ENCODE measurements at regions not wholly inside any gene's neighbourhood (a gene's known extent, or its start where the extent isn't known, plus 50 kb on each side); places are given as distances from the start of the nearest gene placed in this dataset.

DNA sequence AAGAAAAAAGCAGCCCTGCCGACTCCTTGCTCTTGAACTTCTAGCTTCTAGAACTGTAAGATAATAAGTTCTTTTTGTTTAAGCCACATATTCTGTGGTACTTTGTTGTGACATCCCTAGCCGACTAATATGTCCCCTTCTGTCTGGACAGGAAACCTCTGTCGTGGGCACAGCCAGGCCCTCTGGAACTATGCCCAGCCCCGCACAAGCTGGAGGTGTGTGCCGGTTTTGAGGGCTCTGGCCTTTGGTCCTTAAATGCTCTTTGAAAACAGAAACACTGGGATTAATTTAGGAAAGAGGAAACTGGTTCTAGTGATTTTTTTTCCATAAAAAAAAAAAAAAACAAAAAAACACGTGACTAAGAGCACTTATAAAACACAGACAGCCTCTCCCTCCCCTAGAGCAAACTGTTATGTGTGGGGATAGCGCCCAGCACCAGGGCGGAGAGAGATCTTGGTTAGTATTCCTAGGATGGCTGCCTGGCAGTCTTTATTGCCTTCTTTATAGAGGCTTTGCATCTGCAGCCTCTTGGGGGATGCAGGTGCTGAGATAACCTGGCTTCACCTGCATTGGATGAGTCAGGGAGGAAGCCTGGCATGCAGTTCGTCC, 244.3 kb downstream of the NFATC2 start:
- H3K4me3 ChIP-seq (ENCODE audit: low read length), result no peak overlapping the region
- TF ChIP-seq, protein P1, sequence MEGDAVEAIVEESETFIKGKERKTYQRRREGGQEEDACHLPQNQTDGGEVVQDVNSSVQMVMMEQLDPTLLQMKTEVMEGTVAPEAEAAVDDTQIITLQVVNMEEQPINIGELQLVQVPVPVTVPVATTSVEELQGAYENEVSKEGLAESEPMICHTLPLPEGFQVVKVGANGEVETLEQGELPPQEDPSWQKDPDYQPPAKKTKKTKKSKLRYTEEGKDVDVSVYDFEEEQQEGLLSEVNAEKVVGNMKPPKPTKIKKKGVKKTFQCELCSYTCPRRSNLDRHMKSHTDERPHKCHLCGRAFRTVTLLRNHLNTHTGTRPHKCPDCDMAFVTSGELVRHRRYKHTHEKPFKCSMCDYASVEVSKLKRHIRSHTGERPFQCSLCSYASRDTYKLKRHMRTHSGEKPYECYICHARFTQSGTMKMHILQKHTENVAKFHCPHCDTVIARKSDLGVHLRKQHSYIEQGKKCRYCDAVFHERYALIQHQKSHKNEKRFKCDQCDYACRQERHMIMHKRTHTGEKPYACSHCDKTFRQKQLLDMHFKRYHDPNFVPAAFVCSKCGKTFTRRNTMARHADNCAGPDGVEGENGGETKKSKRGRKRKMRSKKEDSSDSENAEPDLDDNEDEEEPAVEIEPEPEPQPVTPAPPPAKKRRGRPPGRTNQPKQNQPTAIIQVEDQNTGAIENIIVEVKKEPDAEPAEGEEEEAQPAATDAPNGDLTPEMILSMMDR (IDR thresholded peaks at IDR 0.05; ENCODE audit: insufficient read depth, low read depth, low read length, missing control alignments), result no peak
- no peak for DNase-seq (ENCODE audit: low read depth)

DNA sequence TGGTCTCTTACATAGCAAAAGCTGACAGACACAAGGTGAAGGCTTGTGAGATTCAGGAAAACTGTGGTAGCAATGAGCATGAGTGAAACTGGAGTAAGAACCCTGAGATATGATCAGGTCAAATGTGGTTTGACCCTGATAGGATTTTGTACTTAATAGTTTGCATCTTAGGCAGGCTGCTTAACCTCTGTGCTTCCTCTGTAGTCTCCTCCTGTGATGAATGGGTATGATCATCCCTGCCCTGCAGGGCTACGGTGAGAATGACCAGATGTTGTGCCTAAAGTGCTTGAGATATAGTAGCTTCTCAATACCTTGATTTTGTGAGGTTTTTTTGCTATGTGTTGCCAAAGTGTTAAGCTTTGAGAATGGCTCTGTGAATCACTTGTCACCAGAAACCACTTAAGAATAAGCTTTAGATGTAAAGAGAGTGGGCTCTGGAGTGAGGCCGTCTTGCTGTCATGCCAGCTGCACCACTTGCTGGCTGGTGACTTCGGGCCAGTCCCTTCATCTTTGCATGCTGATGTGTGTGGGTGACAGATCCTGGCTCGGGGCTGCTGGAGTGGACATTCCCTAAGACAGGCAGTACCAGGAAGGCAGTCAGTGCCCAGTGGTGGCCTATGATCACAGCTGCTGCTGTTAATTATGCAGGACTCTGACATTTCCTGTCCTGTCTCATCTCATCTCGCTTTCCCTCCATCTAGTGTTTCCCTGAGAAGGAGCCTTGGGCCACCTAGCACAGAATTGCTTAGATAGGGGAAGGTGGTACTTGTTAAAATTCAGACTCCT, 254.7 kb downstream of the NFATC2 start:
- no peak overlapping the region for H3K4me3 ChIP-seq (ENCODE audit: low read length)
- TF ChIP-seq, protein P1 (IDR thresholded peaks at IDR 0.05; ENCODE audit: insufficient read depth, low read depth, low read length, missing control alignments), result no peak
- DNase-seq (ENCODE audit: low read depth), result no peak

DNA sequence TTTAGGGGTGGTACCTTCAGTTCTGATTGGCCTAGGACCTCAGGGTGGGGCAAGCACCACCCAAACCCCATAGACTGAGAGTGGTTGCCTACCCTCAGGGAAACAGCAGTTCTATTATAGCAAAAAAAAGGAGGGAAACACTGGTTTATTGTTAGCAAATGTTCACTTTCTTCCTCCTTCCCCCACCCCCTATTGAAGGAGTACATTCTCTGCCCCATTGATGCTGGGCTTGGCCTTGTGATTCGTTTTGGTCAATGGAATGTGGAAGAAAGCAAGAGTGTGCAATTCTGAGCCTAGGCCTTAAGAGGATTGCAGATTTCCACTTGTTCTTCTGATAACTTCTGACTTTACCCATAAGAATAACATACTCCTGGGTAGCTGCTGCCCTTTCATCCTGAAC, 255.8 kb downstream of the NFATC2 start:
- H3K4me3 ChIP-seq (ENCODE audit: low read length), result no peak overlapping the region
- TF ChIP-seq, protein P1 (IDR thresholded peaks at IDR 0.05; ENCODE audit: insufficient read depth, low read depth, low read length, missing control alignments), result no peak
- no peak for DNase-seq (ENCODE audit: low read depth)

DNA sequence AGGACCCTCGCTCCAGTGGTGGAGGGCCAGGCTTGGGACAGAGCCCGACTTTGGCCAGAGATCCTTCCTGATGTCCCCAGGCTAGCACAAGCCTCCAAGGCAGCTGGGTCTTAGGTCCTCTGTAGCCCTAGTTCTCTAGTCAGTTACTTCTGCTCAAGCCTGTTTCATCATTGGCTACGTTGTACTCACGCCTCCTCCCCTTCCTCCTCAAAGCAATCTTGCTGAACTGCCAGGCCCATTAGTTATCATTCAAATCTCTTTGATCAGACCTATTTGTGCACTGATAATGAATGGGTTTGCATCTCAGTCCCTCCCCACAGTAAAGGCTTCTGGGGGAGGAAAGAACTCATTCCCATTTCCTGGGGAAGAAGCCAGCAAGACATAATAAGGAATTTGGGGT, 256.8 kb downstream of the NFATC2 start:
- DNase-seq (ENCODE audit: low read depth), result no peak
- H3K4me3 ChIP-seq (ENCODE audit: low read length), result no peak overlapping the region
- TF ChIP-seq, protein P1 (IDR thresholded peaks at IDR 0.05; ENCODE audit: insufficient read depth, low read depth, low read length, missing control alignments), result no peak

DNA sequence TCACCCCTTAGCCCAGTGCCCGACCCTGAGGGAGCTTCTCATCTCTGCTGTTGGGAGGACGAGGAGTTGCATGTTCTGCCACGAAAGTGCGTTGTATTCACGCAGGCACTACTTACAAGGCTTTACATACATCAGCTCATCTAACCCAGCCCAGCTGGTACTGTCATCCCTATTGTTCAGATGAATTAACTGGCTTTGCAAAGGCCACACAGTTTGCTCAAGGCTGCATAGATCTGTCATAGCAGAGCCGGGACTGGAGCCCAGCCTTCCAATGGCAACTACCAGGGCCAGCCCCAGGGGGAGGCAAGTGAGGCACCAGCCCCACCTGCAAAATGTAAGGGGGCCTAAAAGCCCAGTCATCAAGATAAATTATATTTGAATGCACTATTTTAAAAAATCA, 257.6 kb downstream of the NFATC2 start:
- no peak for DNase-seq (ENCODE audit: low read depth)
- H3K4me3 ChIP-seq (ENCODE audit: low read length), result no peak overlapping the region
- TF ChIP-seq, protein P1 (IDR thresholded peaks at IDR 0.05; ENCODE audit: insufficient read depth, low read depth, low read length, missing control alignments), result no peak

DNA sequence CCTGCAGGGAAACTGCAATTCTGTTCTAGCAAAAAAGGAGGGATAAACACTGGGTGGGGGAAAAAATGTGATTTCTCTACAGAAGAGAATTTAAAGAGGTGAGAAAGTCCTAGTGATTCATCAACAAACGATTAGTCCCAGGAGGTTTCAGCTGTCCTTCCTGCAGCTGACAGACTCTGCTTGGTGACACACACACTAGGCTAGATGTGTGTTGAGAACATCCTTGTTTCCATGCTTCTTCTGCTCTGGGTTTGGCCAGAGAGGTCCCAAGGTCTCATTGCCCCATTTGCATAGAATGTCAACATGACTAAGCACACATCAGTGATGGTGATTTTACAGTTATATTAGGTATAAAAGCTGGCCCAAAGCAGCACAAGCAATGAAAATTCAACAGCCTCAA, 258.3 kb downstream of the NFATC2 start:
- TF ChIP-seq, protein P1 (IDR thresholded peaks at IDR 0.05; ENCODE audit: insufficient read depth, low read depth, low read length, missing control alignments), result no peak
- peak; percentile 14 for DNase-seq (ENCODE audit: low read depth)
- no peak overlapping the region for H3K4me3 ChIP-seq (ENCODE audit: low read length)

Measured in epithelial cell of esophagus (primary cell).